ENCODE measurements at regions not wholly inside any gene's neighbourhood (a gene's known extent, or its start where the extent isn't known, plus 50 kb on each side); places are given as distances from the start of the nearest gene placed in this dataset.
A peak's percentile ranks its signal among the peaks of the same experiment; 100 is the strongest.

- DNase-seq (ENCODE audit: extremely low read depth, low read depth, low spot score), result no peak
These were observed 296.2 kb downstream of the HTR7 start for GRCh38 chr10:90561666-90562065.

GRCh38 chr10:90571481-90572258 is 286.2 kb downstream of the HTR7 start:
- no peak for DNase-seq (ENCODE audit: extremely low read depth, low read depth, low spot score)

GRCh38 chr10:90575125-90575524 is 282.7 kb downstream of the HTR7 start:
- no peak for DNase-seq (ENCODE audit: extremely low read depth, low read depth, low spot score)

GRCh38 chr10:90577569-90577968 is 280.3 kb downstream of the HTR7 start:
- DNase-seq (ENCODE audit: extremely low read depth, low read depth, low spot score), result no peak

- no peak for DNase-seq (ENCODE audit: extremely low read depth, low read depth, low spot score)
These were observed 278.1 kb downstream of the HTR7 start for GRCh38 chr10:90579602-90580242.

GRCh38 chr10:90583416-90583815 is 274.4 kb downstream of the HTR7 start:
- no peak for DNase-seq (ENCODE audit: extremely low read depth, low read depth, low spot score)

GRCh38 chr10:90587081-90587491 is 270.8 kb downstream of the HTR7 start:
- no peak for DNase-seq (ENCODE audit: extremely low read depth, low read depth, low spot score)

GRCh38 chr10:90587561-90587960 is 270.3 kb downstream of the HTR7 start:
- DNase-seq (ENCODE audit: extremely low read depth, low read depth, low spot score), result no peak

- no peak for DNase-seq (ENCODE audit: extremely low read depth, low read depth, low spot score)
These were observed 269.6 kb downstream of the HTR7 start for GRCh38 chr10:90588222-90588621.

- no peak for DNase-seq (ENCODE audit: extremely low read depth, low read depth, low spot score)
These were observed 268.0 kb downstream of the HTR7 start for GRCh38 chr10:90589825-90590224.

- DNase-seq (ENCODE audit: extremely low read depth, low read depth, low spot score), result no peak
These were observed 266.2 kb downstream of the HTR7 start for GRCh38 chr10:90591629-90592028.

- peak; percentile 9 for DNase-seq (ENCODE audit: extremely low read depth, low read depth, low spot score)
These were observed 265.1 kb downstream of the HTR7 start for GRCh38 chr10:90592638-90593302.

- no peak for DNase-seq (ENCODE audit: extremely low read depth, low read depth, low spot score)
These were observed 259.3 kb downstream of the HTR7 start for GRCh38 chr10:90598513-90598912.

- no peak for DNase-seq (ENCODE audit: extremely low read depth, low read depth, low spot score)
These were observed 254.8 kb downstream of the HTR7 start for GRCh38 chr10:90602862-90603610.

GRCh38 chr10:90604636-90605035 is 253.2 kb downstream of the HTR7 start:
- no peak for DNase-seq (ENCODE audit: extremely low read depth, low read depth, low spot score)

GRCh38 chr10:90605506-90605905 is 252.3 kb downstream of the HTR7 start:
- DNase-seq (ENCODE audit: extremely low read depth, low read depth, low spot score), result no peak

GRCh38 chr10:90612276-90612675 is 245.6 kb downstream of the HTR7 start:
- no peak for DNase-seq (ENCODE audit: extremely low read depth, low read depth, low spot score)

GRCh38 chr10:90614631-90615030 is 243.2 kb downstream of the HTR7 start:
- DNase-seq (ENCODE audit: extremely low read depth, low read depth, low spot score), result no peak

GRCh38 chr10:90621577-90621976 is 236.3 kb downstream of the HTR7 start:
- DNase-seq (ENCODE audit: extremely low read depth, low read depth, low spot score), result no peak

GRCh38 chr10:90635111-90635765 is 222.6 kb downstream of the HTR7 start:
- DNase-seq (ENCODE audit: extremely low read depth, low read depth, low spot score), result no peak

GRCh38 chr10:90640756-90641155 is 217.1 kb downstream of the HTR7 start:
- no peak for DNase-seq (ENCODE audit: extremely low read depth, low read depth, low spot score)
